SK-N-SH (cell line): ENCODE measurements at regions not wholly inside any gene's neighbourhood (a gene's known extent, or its start where the extent isn't known, plus 50 kb on each side); places are given as distances from the start of the nearest gene placed in this dataset.

Experiments used
- CTCF ChIA-PET: fragments of 300-600, 350-600 bp; formaldehyde crosslinking; extraction: SDS; loops from one replicate; lab custom pipeline; 2021; lab: Yijun Ruan, JAX
- POLR2A ChIA-PET: fragments of 350-600 bp; sonication (Branson Sonifier 250); formaldehyde crosslinking; extraction: SDS; loops from one replicate; lab custom pipeline; 2020; ENCODE audit warnings: antibody characterized with exemption, inconsistent platforms; lab: Yijun Ruan, JAX
- DNase-seq: peaks from one replicate; pipeline ENCODE4 v3.0.0; 2012
- H2AFZ ChIP-seq: fragments of 200-600 bp; sonication (generic); 2 replicates; pipeline ENCODE4 v1.8.1; 2016; ENCODE audit warnings: antibody characterized with exemption, mild to moderate bottlenecking, low read depth
- H3F3A ChIP-seq: fragments of 200-600 bp; sonication (generic); replicated peaks from 2 replicates; pipeline ENCODE3; 2016; ENCODE audit warnings: antibody characterized with exemption, mild to moderate bottlenecking; ENCODE audit not compliant: insufficient read depth
- H3K27ac ChIP-seq, 2 experiments: fragments of 200-500 bp in 1 of 2; fragments of 200-600 bp in 1 of 2; sonication (Bioruptor generic) in 1 of 2; sonication (generic), shearing (Covaris generic) in 1 of 2; 2 replicates each; pipeline versions ENCODE4 v1.5.1 to v1.6.1; 2014 to 2016; ENCODE audit warnings: low read depth in 2 of 2, inconsistent platforms in 1 of 2, low read length in 1 of 2, mild to moderate bottlenecking in 1 of 2, mixed read lengths in 1 of 2
- H3K27me3 ChIP-seq: fragments of 200-600 bp; sonication (generic), shearing (Covaris generic); 2 replicates; pipeline ENCODE4 v1.6.1; 2016; ENCODE audit warnings: mixed run types; ENCODE audit not compliant: insufficient read depth
- H3K36me3 ChIP-seq, 2 experiments: fragments of 200-500 bp in 1 of 2; fragments of 200-600 bp in 1 of 2; sonication (Bioruptor generic) in 1 of 2; sonication (generic) in 1 of 2; replicated peaks in 1 of 2; 2 replicates each; pipeline versions ENCODE3 to v1.5.1; 2014 to 2016; ENCODE audit warnings: low read length in 1 of 2, mild to moderate bottlenecking in 1 of 2; ENCODE audit not compliant: insufficient read depth in 2 of 2, control insufficient read depth in 1 of 2
- H3K4me1 ChIP-seq, 2 experiments: fragments of 200-500 bp in 1 of 2; fragments of 200-600 bp in 1 of 2; sonication (Bioruptor generic) in 1 of 2; sonication (generic), shearing (Covaris generic) in 1 of 2; 2 replicates each; pipeline versions ENCODE4 v1.5.1 to v1.6.1; 2014 to 2016; ENCODE audit warnings: low read depth in 1 of 2, low read length in 1 of 2, mixed run types in 1 of 2; ENCODE audit not compliant: insufficient read depth in 2 of 2, control insufficient read depth in 1 of 2
- H3K4me2 ChIP-seq: fragments of 200-600 bp; sonication (generic), shearing (Covaris generic); 2 replicates; pipeline ENCODE4 v1.6.1; 2017; ENCODE audit warnings: mixed run types
- H3K4me3 ChIP-seq, 2 experiments: fragments of 200-500 bp in 1 of 2; fragments of 200-600 bp in 1 of 2; sonication (Bioruptor generic) in 1 of 2; sonication (generic), shearing (Covaris generic) in 1 of 2; 2 replicates each; pipeline versions ENCODE4 v1.5.1 to v1.8.1; 2014 to 2016; ENCODE audit warnings: low read depth in 2 of 2, inconsistent platforms in 1 of 2, low read length in 1 of 2, mild to moderate bottlenecking in 1 of 2, mixed read lengths in 1 of 2, moderate library complexity in 1 of 2
- H3K79me2 ChIP-seq: fragments of 200-600 bp; sonication (generic); 2 replicates; pipeline ENCODE4 v1.8.1; 2017; ENCODE audit warnings: mild to moderate bottlenecking; ENCODE audit not compliant: insufficient read depth
- H3K9ac ChIP-seq: fragments of 200-600 bp; sonication (generic); 2 replicates; pipeline ENCODE4 v1.6.1; 2017; ENCODE audit warnings: mixed run types
- H3K9me2 ChIP-seq: fragments of 200-600 bp; sonication (generic); 2 replicates; pipeline ENCODE4 v1.6.1; 2017; ENCODE audit warnings: mixed run types
- H3K9me3 ChIP-seq: fragments of 200-600 bp; sonication (generic); 2 replicates; pipeline ENCODE4 v1.6.1; 2017; ENCODE audit warnings: mixed run types, mild to moderate bottlenecking, moderate library complexity
- H4K20me1 ChIP-seq: fragments of 200-600 bp; sonication (generic); 2 replicates; pipeline ENCODE4 v1.6.1; 2017; ENCODE audit warnings: mild to moderate bottlenecking, mixed run types; ENCODE audit not compliant: insufficient read depth
- CTCF ChIP-seq: fragments of 200-600 bp; sonication (generic); IDR thresholded peaks from 2 replicates; pipeline ENCODE4 v1.6.1; 2017; ENCODE audit warnings: antibody characterized with exemption, mild to moderate bottlenecking, moderate library complexity
- EP300 ChIP-seq, 2 experiments: IDR thresholded peaks; 2 replicates each; pipeline versions ENCODE4 v1.4.0 to v1.6.1; 2012; ENCODE audit warnings: borderline replicate concordance in 1 of 2, low read depth in 1 of 2, low read length in 1 of 2
- EZH2phosphoT487 ChIP-seq: fragments of 200-600 bp; sonication (generic); IDR thresholded peaks from 2 replicates; pipeline ENCODE4 v1.6.1; 2017; ENCODE audit warnings: low read depth, mixed run types, mild to moderate bottlenecking, antibody characterized with exemption, moderate library complexity, borderline replicate concordance
- FOXM1 ChIP-seq: IDR thresholded peaks from 2 replicates; pipeline ENCODE4 v1.4.0; 2012; ENCODE audit warnings: low read depth, mild to moderate bottlenecking
- GATA2 ChIP-seq: sonication (generic); formaldehyde crosslinking; IDR thresholded peaks from 2 replicates; pipeline ENCODE4 v1.5.0; 2020; ENCODE audit warnings: mild to moderate bottlenecking, missing genetic modification reagents
- JUND ChIP-seq: IDR thresholded peaks from 2 replicates; pipeline ENCODE4 v1.4.0; 2012
- NFIC ChIP-seq: IDR thresholded peaks from 2 replicates; pipeline ENCODE4 v1.4.0; 2012; ENCODE audit warnings: borderline replicate concordance
- RAD21 ChIP-seq: IDR thresholded peaks from 2 replicates; pipeline ENCODE4 v1.6.1; 2012; ENCODE audit warnings: mild to moderate bottlenecking, low read length
- RFX5 ChIP-seq: IDR thresholded peaks from 2 replicates; pipeline ENCODE4 v1.6.1; 2012; ENCODE audit warnings: mild to moderate bottlenecking, improper control_type of control experiment, low read length
- SIN3A ChIP-seq: IDR thresholded peaks from 2 replicates; pipeline ENCODE4 v1.6.1; 2012; ENCODE audit warnings: low read depth, mild to moderate bottlenecking, low read length, moderate library complexity, borderline replicate concordance
- TAF1 ChIP-seq: IDR thresholded peaks from 2 replicates; pipeline ENCODE4 v1.6.1; 2012; ENCODE audit warnings: low read depth, mild to moderate bottlenecking, low read length, moderate library complexity, borderline replicate concordance
- TCF12 ChIP-seq: IDR thresholded peaks from 2 replicates; pipeline ENCODE4 v1.4.0; 2012
- TEAD4 ChIP-seq: IDR thresholded peaks from 2 replicates; pipeline ENCODE4 v1.4.0; 2012; ENCODE audit warnings: mild to moderate bottlenecking, borderline replicate concordance; ENCODE audit not compliant: insufficient read depth
- YY1 ChIP-seq: IDR thresholded peaks from 2 replicates; pipeline ENCODE4 v1.4.0; 2012; ENCODE audit warnings: low read depth, mild to moderate bottlenecking
- WGBS: methylation state at CpG from one replicate; pipeline ENCODE4 v1.1.6; 2017; ENCODE audit warnings: low lambda C conversion rate; 5-methylcytosine and 5-hydroxymethylcytosine counted together

GRCh38 chr2:53018825-53019425, 748.7 kb upstream of the CHAC2 start:
- 6% methylated on average over 2 of the region's 2 CpGs for WGBS
- CTCF ChIA-PET, result no interaction called here

GRCh38 chr2:53006980-53007379, 760.6 kb upstream of the CHAC2 start:
- H3K36me3 ChIP-seq, result no peaks in the 10 kb centered on the region
- no peak overlapping the region for H3K4me3 ChIP-seq
- H3K4me2 ChIP-seq, result no peak overlapping the region
- H3K27me3 ChIP-seq, result peaks cover 6% of the 10 kb centered on the region; the same call in 1 of the 2 replicates
- H3K9ac ChIP-seq, result no peak overlapping the region
- H3K27ac ChIP-seq, result no peak overlapping the region
- TF ChIP-seq NFIC (no peak), RFX5 (no peak)
- TF ChIP-seq, all 33 proteins: peak for 0
- 3% methylated on average over 2 of the region's 2 CpGs for WGBS
- no peaks in the 10 kb centered on the region for H3K79me2 ChIP-seq
- no peaks in the 10 kb centered on the region for H4K20me1 ChIP-seq
- ChIA-PET POLR2A (no interaction called here), CTCF (no interaction called here)
- no peaks in the 10 kb centered on the region for H3K4me1 ChIP-seq
- no peak for DNase-seq
- H3F3A ChIP-seq, result no peaks in the 10 kb centered on the region
- H3K9me3 ChIP-seq, result no peaks in the 10 kb centered on the region
- H3K9me2 ChIP-seq, result no peaks in the 10 kb centered on the region
- H2AFZ ChIP-seq, result no peak overlapping the region

More at GRCh38 chr2:53018825-53019425, 748.7 kb upstream of the CHAC2 start:
- POLR2A ChIA-PET, result no interaction called here
- Histone ChIP-seq H2AFZ (no peak overlapping the region), H3K27ac (no peak overlapping the region), H3K4me1 (no peaks in the 10 kb centered on the region), H3K27me3 (no peaks in the 10 kb centered on the region), H4K20me1 (no peaks in the 10 kb centered on the region), H3F3A (no peaks in the 10 kb centered on the region), H3K4me3 (no peak overlapping the region), H3K79me2 (no peaks in the 10 kb centered on the region), H3K9me3 (no peaks in the 10 kb centered on the region), H3K4me2 (no peak overlapping the region), H3K9me2 (no peaks in the 10 kb centered on the region), H3K36me3 (no peaks in the 10 kb centered on the region), H3K9ac (no peak overlapping the region)
- TF ChIP-seq JUND (no peak), CTCF (peak; percentile 31)
- peak; percentile 5 for DNase-seq

GRCh38 chr2:53004413-53004812, 763.2 kb upstream of the CHAC2 start:
- H3K79me2 ChIP-seq, result no peaks in the 10 kb centered on the region
- WGBS, result 20% methylated on average over 3 of the region's 3 CpGs
- H3K4me2 ChIP-seq, result no peak overlapping the region
- H3K4me3 ChIP-seq, result no peak overlapping the region
- no peaks in the 10 kb centered on the region for H3K4me1 ChIP-seq
- no peak overlapping the region for H3K27ac ChIP-seq
- H3K9me3 ChIP-seq, result no peaks in the 10 kb centered on the region
- H3F3A ChIP-seq, result no peaks in the 10 kb centered on the region
- TF ChIP-seq JUND (no peak), YY1 (no peak), RAD21 (no peak), NFIC (no peak), GATA2 (CRISPR knock-in tag) (no peak), FOXM1 (no peak), EP300 (IDR thresholded peaks at IDR 0.05; ENCODE audit: borderline replicate concordance in 1 of 2, low read depth in 1 of 2, low read length in 1 of 2) (no peak), TAF1 (no peak), SIN3A (no peak), TCF12 (no peak), EZH2phosphoT487 (no peak), TEAD4 (no peak)
- H4K20me1 ChIP-seq, result no peaks in the 10 kb centered on the region
- no peak overlapping the region for H2AFZ ChIP-seq
- CTCF ChIA-PET, result no interaction called here
- H3K36me3 ChIP-seq, result no peaks in the 10 kb centered on the region
- POLR2A ChIA-PET, result no interaction called here
- DNase-seq, result no peak
- H3K9me2 ChIP-seq, result no peaks in the 10 kb centered on the region
- H3K27me3 ChIP-seq, result peaks cover 6% of the 10 kb centered on the region; the same call in 1 of the 2 replicates
- H3K9ac ChIP-seq, result no peak overlapping the region
